Loucy (cell line): ENCODE measurements at regions not wholly inside any gene's neighbourhood (a gene's known extent, or its start where the extent isn't known, plus 50 kb on each side); places are given as distances from the start of the nearest gene placed in this dataset.

ENCODE experiments used
- H2AFZ ChIP-seq: fragments of 200-600 bp; sonication (generic); 2 replicates; pipeline ENCODE4 v1.6.0; 2016; ENCODE audit warnings: antibody characterized with exemption, mild to moderate bottlenecking, low read length, moderate library complexity
- H3F3A ChIP-seq: fragments of 200-600 bp; 2 replicates; pipeline ENCODE4 v1.6.0; 2016; ENCODE audit warnings: antibody characterized with exemption, low read depth, mild to moderate bottlenecking
- H3K27me3 ChIP-seq: fragments of 200-600 bp; sonication (generic); 2 replicates; pipeline ENCODE4 v1.6.1; 2014; ENCODE audit warnings: low read length, mild to moderate bottlenecking; ENCODE audit not compliant: insufficient read depth, poor library complexity, severe bottlenecking
- H3K36me3 ChIP-seq: fragments of 200-600 bp; sonication (generic); 2 replicates; pipeline ENCODE4 v1.6.1; 2016; ENCODE audit warnings: low read length; ENCODE audit not compliant: insufficient read depth
- H3K4me1 ChIP-seq: fragments of 200-600 bp; sonication (generic); 2 replicates; pipeline ENCODE4 v1.5.1; 2014; ENCODE audit warnings: low read length, mild to moderate bottlenecking; ENCODE audit not compliant: insufficient read depth, poor library complexity, severe bottlenecking
- H3K4me2 ChIP-seq: fragments of 200-600 bp; sonication (generic); 2 replicates; pipeline ENCODE4 v1.6.0; 2014; ENCODE audit warnings: antibody characterized with exemption, low read length, low read depth, mild to moderate bottlenecking; ENCODE audit not compliant: poor library complexity, severe bottlenecking
- H3K4me3 ChIP-seq: fragments of 200-600 bp; sonication (generic); 2 replicates; pipeline ENCODE4 v1.5.1; 2014; ENCODE audit warnings: low read length, mild to moderate bottlenecking, mixed read lengths; ENCODE audit not compliant: poor library complexity, severe bottlenecking
- H3K79me2 ChIP-seq: fragments of 200-600 bp; sonication (generic); 2 replicates; pipeline ENCODE4 v1.6.1; 2014; ENCODE audit warnings: low read length; ENCODE audit not compliant: insufficient read depth
- H3K9ac ChIP-seq: fragments of 200-600 bp; sonication (generic); 2 replicates; pipeline ENCODE4 v1.6.0; 2014; ENCODE audit warnings: mild to moderate bottlenecking, low read depth, low read length, moderate library complexity; ENCODE audit not compliant: poor library complexity, severe bottlenecking
- H3K9me2 ChIP-seq: fragments of 200-600 bp; sonication (generic); replicated peaks from 2 replicates; pipeline ENCODE4 v1.6.1; 2016; ENCODE audit warnings: low read depth, low read length, mixed read lengths
- H3K9me3 ChIP-seq: fragments of 200-600 bp; sonication (generic); 2 replicates; pipeline ENCODE4 v1.6.1; 2014; ENCODE audit warnings: mild to moderate bottlenecking, antibody characterized with exemption, low read length, low read depth; ENCODE audit not compliant: insufficient read depth
- H4K20me1 ChIP-seq: fragments of 200-600 bp; sonication (generic); 2 replicates; pipeline ENCODE4 v1.6.0; 2014; ENCODE audit warnings: antibody characterized with exemption, low read length, mild to moderate bottlenecking; ENCODE audit not compliant: insufficient read depth, poor library complexity, severe bottlenecking
- EZH2phosphoT487 ChIP-seq: fragments of 200-600 bp; IDR thresholded peaks from 2 replicates; pipeline ENCODE4 v1.6.1; 2018; ENCODE audit warnings: antibody characterized with exemption, mild to moderate bottlenecking, moderate library complexity, borderline replicate concordance
- TF ChIP-seq, protein P1 (sequence below): fragments of 200-600 bp; sonication (generic); conservative IDR thresholded peaks from 2 replicates; pipeline ENCODE4 v1.5.1; 2014; ENCODE audit warnings: mild to moderate bottlenecking, antibody characterized with exemption, low read length

DNA sequence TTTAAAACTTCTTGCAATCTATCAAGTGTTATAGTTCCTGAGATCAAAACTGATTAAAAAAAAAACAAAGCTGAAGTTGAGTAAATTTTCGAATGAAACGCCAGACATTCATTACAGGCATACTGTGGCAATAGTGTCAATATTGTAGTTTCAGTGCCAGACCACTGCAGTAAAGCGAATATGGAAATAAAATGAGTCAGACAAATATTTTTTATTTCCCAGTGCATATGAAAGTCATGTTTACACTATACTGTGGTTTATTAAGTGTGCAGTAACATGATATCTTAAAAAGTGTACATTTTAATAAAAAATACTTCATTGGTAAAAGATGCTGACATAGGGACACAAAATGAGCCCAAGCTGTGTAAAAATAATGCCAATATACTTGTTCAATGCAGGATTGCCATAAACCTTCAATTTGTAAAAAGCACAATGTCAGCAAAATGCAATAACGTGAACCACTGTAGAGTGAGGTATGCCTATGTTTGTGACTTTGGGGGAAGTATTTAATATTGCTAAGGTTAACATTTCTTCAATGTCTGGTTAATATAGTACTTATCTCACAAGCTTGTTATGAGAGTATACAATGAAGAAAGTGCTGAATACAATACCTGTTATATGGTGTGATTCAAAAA, 1473.9 kb upstream of the GBE1 start:
- Histone ChIP-seq H3K27me3 (no peaks in the 10 kb centered on the region), H3F3A (no peaks in the 10 kb centered on the region), H3K4me1 (no peaks in the 10 kb centered on the region), H3K9me3 (no peaks in the 10 kb centered on the region), H3K4me2 (no peak overlapping the region), H4K20me1 (no peaks in the 10 kb centered on the region), H2AFZ (no peak overlapping the region), H3K9me2 (no peaks in the 10 kb centered on the region), H3K4me3 (no peak overlapping the region), H3K9ac (no peak overlapping the region), H3K36me3 (no peaks in the 10 kb centered on the region), H3K79me2 (no peaks in the 10 kb centered on the region)
- TF ChIP-seq EZH2phosphoT487, result no peak
- TF ChIP-seq, protein P1, sequence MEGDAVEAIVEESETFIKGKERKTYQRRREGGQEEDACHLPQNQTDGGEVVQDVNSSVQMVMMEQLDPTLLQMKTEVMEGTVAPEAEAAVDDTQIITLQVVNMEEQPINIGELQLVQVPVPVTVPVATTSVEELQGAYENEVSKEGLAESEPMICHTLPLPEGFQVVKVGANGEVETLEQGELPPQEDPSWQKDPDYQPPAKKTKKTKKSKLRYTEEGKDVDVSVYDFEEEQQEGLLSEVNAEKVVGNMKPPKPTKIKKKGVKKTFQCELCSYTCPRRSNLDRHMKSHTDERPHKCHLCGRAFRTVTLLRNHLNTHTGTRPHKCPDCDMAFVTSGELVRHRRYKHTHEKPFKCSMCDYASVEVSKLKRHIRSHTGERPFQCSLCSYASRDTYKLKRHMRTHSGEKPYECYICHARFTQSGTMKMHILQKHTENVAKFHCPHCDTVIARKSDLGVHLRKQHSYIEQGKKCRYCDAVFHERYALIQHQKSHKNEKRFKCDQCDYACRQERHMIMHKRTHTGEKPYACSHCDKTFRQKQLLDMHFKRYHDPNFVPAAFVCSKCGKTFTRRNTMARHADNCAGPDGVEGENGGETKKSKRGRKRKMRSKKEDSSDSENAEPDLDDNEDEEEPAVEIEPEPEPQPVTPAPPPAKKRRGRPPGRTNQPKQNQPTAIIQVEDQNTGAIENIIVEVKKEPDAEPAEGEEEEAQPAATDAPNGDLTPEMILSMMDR, result no peak

DNA sequence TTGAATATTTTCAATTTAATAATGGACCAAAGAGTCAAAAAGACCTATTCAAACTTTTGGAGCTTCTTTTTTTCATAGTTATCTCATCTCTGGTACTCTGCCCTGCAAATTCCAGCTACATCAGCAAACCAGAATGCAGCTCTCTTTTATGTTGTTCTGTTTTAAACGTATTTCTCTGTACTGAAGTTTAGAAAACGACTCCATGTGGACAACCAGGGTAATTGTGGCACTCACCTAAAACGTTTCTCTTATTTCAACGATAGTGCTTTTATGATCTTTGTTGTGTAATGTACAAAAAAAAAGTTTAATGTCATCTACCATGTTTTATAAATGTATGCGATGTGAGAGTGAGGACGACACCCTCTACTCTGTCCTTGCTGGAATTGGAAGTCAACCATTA, 1472.3 kb upstream of the GBE1 start:
- no peak overlapping the region for H3K4me2 ChIP-seq
- TF ChIP-seq, protein P1, result no peak
- no peak for TF ChIP-seq EZH2phosphoT487

DNA sequence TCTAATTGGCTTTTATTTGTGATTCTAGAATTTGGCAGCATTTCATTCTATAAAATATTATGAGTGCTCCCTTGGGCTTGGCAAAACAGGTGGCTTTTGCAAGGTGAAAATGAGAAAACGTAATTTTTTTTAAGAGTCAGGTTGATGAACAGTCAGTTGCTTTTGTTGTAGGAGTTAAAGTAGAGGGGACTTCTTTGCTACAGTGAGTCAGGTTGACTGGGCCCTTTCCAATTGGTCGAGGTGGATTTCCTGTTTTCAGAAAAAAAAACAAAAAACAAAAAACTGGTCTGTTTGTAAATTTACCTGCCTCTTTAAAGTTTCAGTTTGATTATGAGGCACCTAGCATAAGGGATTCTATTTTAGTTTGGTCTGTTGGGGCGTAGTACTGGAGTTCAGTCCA, 1469.4 kb upstream of the GBE1 start:
- H2AFZ ChIP-seq, result no peak overlapping the region
- H3K4me3 ChIP-seq, result no peak overlapping the region
- H3K9me2 ChIP-seq, result no peaks in the 10 kb centered on the region
- no peaks in the 10 kb centered on the region for H3K36me3 ChIP-seq
- no peaks in the 10 kb centered on the region for H4K20me1 ChIP-seq
- no peaks in the 10 kb centered on the region for H3F3A ChIP-seq
- no peak overlapping the region for H3K4me2 ChIP-seq
- H3K9me3 ChIP-seq, result no peaks in the 10 kb centered on the region
- H3K79me2 ChIP-seq, result no peaks in the 10 kb centered on the region
- H3K9ac ChIP-seq, result no peak overlapping the region
- TF ChIP-seq, protein P1, result no peak
- no peak for TF ChIP-seq EZH2phosphoT487
- no peaks in the 10 kb centered on the region for H3K4me1 ChIP-seq
- H3K27me3 ChIP-seq, result no peaks in the 10 kb centered on the region

More for the DNA sequence above, 1472.3 kb upstream of the GBE1 start:
- Histone ChIP-seq H3K79me2 (no peaks in the 10 kb centered on the region), H4K20me1 (no peaks in the 10 kb centered on the region), H3K9me2 (no peaks in the 10 kb centered on the region), H2AFZ (no peak overlapping the region), H3K36me3 (no peaks in the 10 kb centered on the region), H3K9me3 (no peaks in the 10 kb centered on the region), H3K27me3 (no peaks in the 10 kb centered on the region), H3K4me1 (no peaks in the 10 kb centered on the region), H3F3A (no peaks in the 10 kb centered on the region), H3K4me3 (no peak overlapping the region), H3K9ac (no peak overlapping the region)
